ENCODE measurements at regions not wholly inside any gene's neighbourhood (a gene's known extent, or its start where the extent isn't known, plus 50 kb on each side); places are given as distances from the start of the nearest gene placed in this dataset.

DNA sequence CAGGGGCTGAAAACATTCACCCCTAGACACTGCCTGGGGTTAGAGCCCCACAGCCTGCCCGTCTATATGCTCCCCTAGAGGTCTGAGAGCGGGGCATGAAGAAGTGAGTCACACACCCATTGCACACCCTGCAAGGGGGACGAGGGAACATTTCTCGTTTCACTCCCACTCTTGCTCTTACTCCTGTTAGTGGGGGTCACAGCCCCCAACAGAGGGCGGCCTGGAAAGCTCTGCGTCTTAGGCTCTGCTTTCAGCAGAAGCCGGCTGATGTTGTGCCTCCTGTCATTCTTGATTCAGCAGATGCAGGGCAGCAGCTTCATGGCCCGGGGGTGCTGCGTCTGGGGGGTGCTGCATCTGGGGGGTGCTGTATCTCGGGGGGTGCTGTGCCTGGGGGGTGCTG, 141.3 kb downstream of the ASB1 start:
- Histone ChIP-seq H3K27ac (ENCODE audit: poor library complexity, severe bottlenecking) (no peak overlapping the region), H3K4me1 (ENCODE audit: insufficient read depth, poor library complexity, severe bottlenecking) (no peaks in the 10 kb centered on the region), H3K27me3 (ENCODE audit: insufficient read depth, poor library complexity, severe bottlenecking) (no peaks in the 10 kb centered on the region), H3K36me3 (ENCODE audit: low read depth) (no peaks in the 10 kb centered on the region), H3K9me3 (ENCODE audit: severe bottlenecking) (no peaks in the 10 kb centered on the region), H3K4me3 (ENCODE audit: severe bottlenecking) (no peak overlapping the region)
- ATAC-seq (ENCODE audit: low read depth) (no peak), DNase-seq (ENCODE audit: low spot score) (peak; percentile 31)
- TF ChIP-seq, protein P1, sequence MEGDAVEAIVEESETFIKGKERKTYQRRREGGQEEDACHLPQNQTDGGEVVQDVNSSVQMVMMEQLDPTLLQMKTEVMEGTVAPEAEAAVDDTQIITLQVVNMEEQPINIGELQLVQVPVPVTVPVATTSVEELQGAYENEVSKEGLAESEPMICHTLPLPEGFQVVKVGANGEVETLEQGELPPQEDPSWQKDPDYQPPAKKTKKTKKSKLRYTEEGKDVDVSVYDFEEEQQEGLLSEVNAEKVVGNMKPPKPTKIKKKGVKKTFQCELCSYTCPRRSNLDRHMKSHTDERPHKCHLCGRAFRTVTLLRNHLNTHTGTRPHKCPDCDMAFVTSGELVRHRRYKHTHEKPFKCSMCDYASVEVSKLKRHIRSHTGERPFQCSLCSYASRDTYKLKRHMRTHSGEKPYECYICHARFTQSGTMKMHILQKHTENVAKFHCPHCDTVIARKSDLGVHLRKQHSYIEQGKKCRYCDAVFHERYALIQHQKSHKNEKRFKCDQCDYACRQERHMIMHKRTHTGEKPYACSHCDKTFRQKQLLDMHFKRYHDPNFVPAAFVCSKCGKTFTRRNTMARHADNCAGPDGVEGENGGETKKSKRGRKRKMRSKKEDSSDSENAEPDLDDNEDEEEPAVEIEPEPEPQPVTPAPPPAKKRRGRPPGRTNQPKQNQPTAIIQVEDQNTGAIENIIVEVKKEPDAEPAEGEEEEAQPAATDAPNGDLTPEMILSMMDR (IDR thresholded peaks at IDR 0.05; ENCODE audit: poor library complexity, severe bottlenecking): no peak

DNA sequence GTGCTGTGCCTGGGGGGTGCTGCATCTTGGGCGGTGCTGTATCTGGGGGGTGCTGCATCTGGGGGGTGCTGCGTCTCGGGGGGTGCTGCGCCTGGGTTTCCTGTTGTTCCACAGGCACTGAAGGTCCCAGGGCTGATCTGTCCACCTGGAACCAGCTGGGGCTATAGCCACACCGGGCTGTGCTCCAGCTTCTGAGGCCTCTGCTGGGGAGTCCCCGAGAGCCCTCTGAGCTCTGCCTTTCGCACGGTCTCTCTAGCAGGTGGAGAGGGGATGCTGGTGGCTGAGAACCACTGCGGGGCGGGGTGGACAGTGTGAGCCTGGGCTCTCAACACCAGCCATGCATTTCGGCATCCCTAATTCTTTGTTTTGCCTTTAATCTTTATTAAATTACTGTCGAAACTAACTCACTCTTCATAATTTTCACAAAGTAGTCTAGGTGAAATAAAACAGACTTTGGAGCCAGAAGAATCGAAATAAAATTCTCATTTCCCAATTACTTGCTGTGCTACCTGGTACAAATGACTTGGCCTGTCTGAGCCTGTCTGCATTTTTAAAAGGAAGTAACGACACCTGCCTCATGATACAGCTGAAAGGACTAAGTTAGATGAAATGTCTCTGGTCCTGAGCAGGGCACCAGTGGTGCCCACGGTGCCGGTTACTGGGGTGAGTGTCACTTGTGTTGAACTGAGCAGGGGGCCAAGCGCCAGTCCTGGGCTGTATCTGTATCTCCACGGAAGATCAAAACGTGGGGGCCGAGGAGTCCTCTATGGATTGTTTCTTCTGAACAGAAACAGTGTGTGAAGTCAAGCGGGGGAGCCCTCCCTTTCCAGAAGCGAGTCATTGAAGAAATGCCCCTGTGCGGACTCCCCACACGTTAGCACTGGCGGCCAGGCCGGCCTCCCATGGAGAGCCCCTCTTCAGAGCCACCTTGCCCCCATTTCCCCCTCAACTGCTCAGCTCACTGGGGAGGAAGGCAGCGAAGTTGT, 142.0 kb downstream of the ASB1 start:
- Histone ChIP-seq H3K36me3 (ENCODE audit: low read depth) (no peaks in the 10 kb centered on the region), H3K27ac (ENCODE audit: poor library complexity, severe bottlenecking) (no peak overlapping the region), H3K27me3 (ENCODE audit: insufficient read depth, poor library complexity, severe bottlenecking) (no peaks in the 10 kb centered on the region), H3K4me3 (ENCODE audit: severe bottlenecking) (no peak overlapping the region), H3K9me3 (ENCODE audit: severe bottlenecking) (no peaks in the 10 kb centered on the region), H3K4me1 (ENCODE audit: insufficient read depth, poor library complexity, severe bottlenecking) (no peaks in the 10 kb centered on the region)
- ATAC-seq (ENCODE audit: low read depth) (no peak), DNase-seq (ENCODE audit: low spot score) (peak; percentile 44)
- TF ChIP-seq, protein P1 (IDR thresholded peaks at IDR 0.05; ENCODE audit: poor library complexity, severe bottlenecking): no peak

DNA sequence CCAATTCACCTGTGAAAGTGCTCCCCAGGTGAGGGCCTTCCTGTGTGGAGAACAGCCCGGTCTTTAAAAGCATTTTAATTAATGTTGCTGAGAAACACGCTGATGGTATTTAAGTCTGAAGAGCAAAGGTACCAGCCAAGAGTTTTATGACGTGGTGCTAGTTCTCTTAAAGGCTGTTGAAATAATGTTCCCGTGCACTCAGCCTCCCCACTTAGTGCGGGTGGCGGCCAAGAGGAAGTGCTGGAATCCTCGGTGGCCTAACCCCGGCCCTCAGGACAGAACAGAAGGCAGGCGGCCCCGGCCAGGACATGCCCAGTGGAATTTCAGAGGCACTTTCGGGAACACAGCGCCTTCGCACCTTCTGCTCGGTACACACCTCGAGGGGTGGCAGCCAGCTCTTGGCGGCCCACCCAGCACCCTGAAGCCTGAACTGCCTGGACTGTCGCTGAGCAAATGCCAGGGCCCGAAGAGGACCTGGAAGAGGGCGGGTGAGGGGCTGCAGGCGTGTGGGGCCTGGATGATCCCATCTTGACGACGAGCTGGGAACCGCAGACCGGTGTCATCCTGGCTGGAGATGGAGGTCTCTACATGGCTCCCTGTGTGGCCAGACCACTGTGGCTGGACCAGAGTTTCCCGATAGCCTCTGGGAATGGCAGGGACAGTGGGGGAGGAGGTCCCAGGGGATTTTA, 142.9 kb downstream of the ASB1 start:
- ATAC-seq (ENCODE audit: low read depth): no peak
- no peaks in the 10 kb centered on the region for H3K9me3 ChIP-seq (ENCODE audit: severe bottlenecking)

DNA sequence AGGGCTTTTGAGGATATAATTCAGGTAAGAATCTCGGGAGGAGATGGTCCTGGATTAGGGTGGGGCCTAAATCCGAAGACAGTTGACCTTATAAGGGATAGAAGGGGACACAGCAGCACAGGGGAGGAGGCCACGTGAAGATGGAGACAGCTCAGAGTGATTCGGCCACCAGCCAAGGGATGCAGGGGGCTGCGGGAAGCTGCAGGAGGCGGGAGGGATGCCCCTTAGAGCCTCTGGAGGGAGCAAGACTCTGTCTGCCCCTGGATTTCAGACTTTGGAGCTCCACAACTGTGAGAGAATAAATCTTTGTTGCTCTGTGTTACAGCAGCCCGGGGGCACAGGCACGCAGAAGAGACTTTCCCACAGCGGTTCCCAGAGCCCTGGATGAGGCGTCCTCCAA, 143.7 kb downstream of the ASB1 start:
- Histone ChIP-seq H3K4me3 (ENCODE audit: severe bottlenecking) (no peak overlapping the region), H3K27me3 (ENCODE audit: insufficient read depth, poor library complexity, severe bottlenecking) (no peaks in the 10 kb centered on the region), H3K4me1 (ENCODE audit: insufficient read depth, poor library complexity, severe bottlenecking) (no peaks in the 10 kb centered on the region), H3K27ac (ENCODE audit: poor library complexity, severe bottlenecking) (no peak overlapping the region), H3K9me3 (ENCODE audit: severe bottlenecking) (no peaks in the 10 kb centered on the region), H3K36me3 (ENCODE audit: low read depth) (no peaks in the 10 kb centered on the region)
- ATAC-seq (ENCODE audit: low read depth) (no peak), DNase-seq (ENCODE audit: low spot score) (peak; percentile 27)
- TF ChIP-seq, protein P1 (IDR thresholded peaks at IDR 0.05; ENCODE audit: poor library complexity, severe bottlenecking): no peak

More for the DNA sequence above, 142.9 kb downstream of the ASB1 start:
- peak; percentile 26 for DNase-seq (ENCODE audit: low spot score)
- no peak overlapping the region for H3K4me3 ChIP-seq (ENCODE audit: severe bottlenecking)
- no peaks in the 10 kb centered on the region for H3K36me3 ChIP-seq (ENCODE audit: low read depth)
- TF ChIP-seq, protein P1 (IDR thresholded peaks at IDR 0.05; ENCODE audit: poor library complexity, severe bottlenecking): no peak
- H3K27ac ChIP-seq (ENCODE audit: poor library complexity, severe bottlenecking): no peak overlapping the region
- H3K4me1 ChIP-seq (ENCODE audit: insufficient read depth, poor library complexity, severe bottlenecking): no peaks in the 10 kb centered on the region
- no peaks in the 10 kb centered on the region for H3K27me3 ChIP-seq (ENCODE audit: insufficient read depth, poor library complexity, severe bottlenecking)

All from RWPE2 (cell line).